EL (cell line): ENCODE measurements at regions not wholly inside any gene's neighbourhood (a gene's known extent, or its start where the extent isn't known, plus 50 kb on each side); places are given as distances from the start of the nearest gene placed in this dataset.

Source experiments
- DNase-seq: peaks from one replicate; pipeline ENCODE4 v3.0.0-alpha.2; 2016

DNA sequence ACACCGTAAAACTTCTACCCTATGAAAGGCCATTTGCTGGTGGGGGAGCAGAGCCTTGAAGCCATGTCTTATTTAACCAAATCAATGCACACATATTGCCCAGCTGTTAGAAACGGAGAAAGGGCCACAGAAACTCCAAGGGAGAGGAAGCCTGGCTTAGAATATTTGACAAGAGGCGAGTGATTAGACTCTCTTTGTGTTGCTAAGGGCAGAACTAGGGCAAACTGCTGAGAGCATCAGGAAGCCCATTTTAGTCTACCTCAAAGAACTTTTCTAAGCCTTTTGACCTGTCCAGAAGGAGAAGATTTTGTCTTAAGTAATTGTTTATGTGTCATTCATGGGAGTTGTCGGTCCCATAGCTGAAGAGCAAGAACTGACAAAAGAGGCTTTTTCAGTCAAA lies 54.4 kb upstream of the CELF4 start:
- no peak for DNase-seq

- no peak for DNase-seq
These were observed 52.0 kb upstream of the CELF4 start for GRCh38 chr18:37617623-37618022.
